ENCODE measurements at regions not wholly inside any gene's neighbourhood (a gene's known extent, or its start where the extent isn't known, plus 50 kb on each side); places are given as distances from the start of the nearest gene placed in this dataset.

DNA sequence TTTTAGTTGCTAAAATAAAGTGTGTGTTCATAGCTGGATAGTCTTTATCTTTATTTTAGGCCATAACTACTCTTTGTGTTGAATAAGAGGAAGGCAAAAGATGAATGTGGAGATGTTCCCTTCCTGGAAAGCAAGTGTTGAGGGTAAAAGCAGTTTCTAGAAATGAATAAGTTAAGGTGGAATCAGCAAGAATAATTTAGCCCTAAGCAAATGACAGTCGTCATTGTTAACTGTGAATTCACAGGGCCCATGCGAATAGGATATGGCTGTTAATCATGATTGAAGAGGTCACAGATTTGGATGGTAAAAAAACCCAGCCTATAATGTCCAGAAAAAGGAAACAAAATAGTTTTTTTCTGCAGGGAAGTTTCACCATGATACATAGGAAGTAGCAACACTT is 167.8 kb upstream of the PPP3CA start:
- TF ChIP-seq, protein P1, sequence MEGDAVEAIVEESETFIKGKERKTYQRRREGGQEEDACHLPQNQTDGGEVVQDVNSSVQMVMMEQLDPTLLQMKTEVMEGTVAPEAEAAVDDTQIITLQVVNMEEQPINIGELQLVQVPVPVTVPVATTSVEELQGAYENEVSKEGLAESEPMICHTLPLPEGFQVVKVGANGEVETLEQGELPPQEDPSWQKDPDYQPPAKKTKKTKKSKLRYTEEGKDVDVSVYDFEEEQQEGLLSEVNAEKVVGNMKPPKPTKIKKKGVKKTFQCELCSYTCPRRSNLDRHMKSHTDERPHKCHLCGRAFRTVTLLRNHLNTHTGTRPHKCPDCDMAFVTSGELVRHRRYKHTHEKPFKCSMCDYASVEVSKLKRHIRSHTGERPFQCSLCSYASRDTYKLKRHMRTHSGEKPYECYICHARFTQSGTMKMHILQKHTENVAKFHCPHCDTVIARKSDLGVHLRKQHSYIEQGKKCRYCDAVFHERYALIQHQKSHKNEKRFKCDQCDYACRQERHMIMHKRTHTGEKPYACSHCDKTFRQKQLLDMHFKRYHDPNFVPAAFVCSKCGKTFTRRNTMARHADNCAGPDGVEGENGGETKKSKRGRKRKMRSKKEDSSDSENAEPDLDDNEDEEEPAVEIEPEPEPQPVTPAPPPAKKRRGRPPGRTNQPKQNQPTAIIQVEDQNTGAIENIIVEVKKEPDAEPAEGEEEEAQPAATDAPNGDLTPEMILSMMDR (conservative IDR thresholded peaks at IDR 0.05 in 1 of 2, IDR thresholded peaks at IDR 0.05 in 1 of 2; ENCODE audit: low read depth in 1 of 2, low read length in 2 of 2): no peak
- TF ChIP-seq EZH2 (IDR thresholded peaks at IDR 0.05; ENCODE audit: low read length, missing control alignments): no peak
